ENCODE measurements at regions not wholly inside any gene's neighbourhood (a gene's known extent, or its start where the extent isn't known, plus 50 kb on each side); places are given as distances from the start of the nearest gene placed in this dataset.

- peaks cover 0 to under 1% (median 0%) of the 10 kb centered on the region in 7 donors for H3K27me3 ChIP-seq
- ATAC-seq (no peak), DNase-seq (no peak)
- H3K27ac ChIP-seq: no peak overlapping the region
- intact Hi-C loops (cut with DNase I): no loop called here
- H3K4me1 ChIP-seq: no peaks in the 10 kb centered on the region
- TF ChIP-seq CTCF (IDR thresholded peaks at IDR 0.05): no peak
- H3K36me3 ChIP-seq: no peaks in the 10 kb centered on the region
- WGBS, 2 donors: 72 to 81% methylated on average over 8 of the region's 8 CpGs
- H3K9me3 ChIP-seq: no peaks in the 10 kb centered on the region
- H3K4me3 ChIP-seq: no peak overlapping the region
Observed at GRCh38 chr4:42816880-42817400, 75.6 kb upstream of the GRXCR1 start.

GRCh38 chr4:42816189-42816879 is 76.2 kb upstream of the GRXCR1 start:
- TF ChIP-seq CTCF (IDR thresholded peaks at IDR 0.05): no peak
- ATAC-seq (no peak), DNase-seq (no peak)
- no peak overlapping the region for H3K27ac ChIP-seq
- H3K4me3 ChIP-seq: no peak overlapping the region
- intact Hi-C loops (cut with DNase I): no loop called here
- H3K9me3 ChIP-seq: no peaks in the 10 kb centered on the region
- 52 to 69% methylated on average over 9 of the region's 9 CpGs for WGBS, 2 donors
- H3K27me3 ChIP-seq: peaks cover 0 to 6% (median 0%) of the 10 kb centered on the region in 7 donors
- H3K4me1 ChIP-seq: no peaks in the 10 kb centered on the region
- no peaks in the 10 kb centered on the region for H3K36me3 ChIP-seq

- 84 to 89% methylated on average over 7 of the region's 7 CpGs for WGBS, 2 donors
- intact Hi-C loops (cut with DNase I): no loop called here
- DNase-seq: no peak
- ATAC-seq: no peak
- Histone ChIP-seq H3K36me3 (no peaks in the 10 kb centered on the region), H3K9me3 (peaks cover 0 to under 1% (median 0%) of the 10 kb centered on the region in 11 donors), H3K27me3 (peaks cover 0 to 6% (median 0%) of the 10 kb centered on the region in 7 donors), H3K4me1 (no peaks in the 10 kb centered on the region), H3K4me3 (no peak overlapping the region), H3K27ac (no peak overlapping the region)
- TF ChIP-seq CTCF (IDR thresholded peaks at IDR 0.05): no peak
Observed at GRCh38 chr4:42809419-42810084, 83.0 kb upstream of the GRXCR1 start.

- TF ChIP-seq CTCF (IDR thresholded peaks at IDR 0.05): no peak
- no peak for ATAC-seq
- peaks cover 0 to 29% (median 11%) of the 10 kb centered on the region in 11 donors for H3K9me3 ChIP-seq
- H3K27ac ChIP-seq: no peak overlapping the region
- no peaks in the 10 kb centered on the region for H3K4me1 ChIP-seq
- no peaks in the 10 kb centered on the region for H3K36me3 ChIP-seq
- peaks cover 0 to 6% (median 0%) of the 10 kb centered on the region in 7 donors for H3K27me3 ChIP-seq
- H3K4me3 ChIP-seq: no peak overlapping the region
- WGBS, 2 donors: 75 to 91% methylated on average over 3 of the region's 3 CpGs
- intact Hi-C loops (cut with DNase I): no loop called here
- DNase-seq: no peak
Observed at GRCh38 chr4:42806303-42806835, 86.1 kb upstream of the GRXCR1 start.
